ENCODE measurements at regions not wholly inside any gene's neighbourhood (a gene's known extent, or its start where the extent isn't known, plus 50 kb on each side); places are given as distances from the start of the nearest gene placed in this dataset.
"Not testable (repeated sequence)": the region's sequence is repeated elsewhere in the genome, so short reads cannot be mapped to it uniquely, and the experiment has no call there.

DNA sequence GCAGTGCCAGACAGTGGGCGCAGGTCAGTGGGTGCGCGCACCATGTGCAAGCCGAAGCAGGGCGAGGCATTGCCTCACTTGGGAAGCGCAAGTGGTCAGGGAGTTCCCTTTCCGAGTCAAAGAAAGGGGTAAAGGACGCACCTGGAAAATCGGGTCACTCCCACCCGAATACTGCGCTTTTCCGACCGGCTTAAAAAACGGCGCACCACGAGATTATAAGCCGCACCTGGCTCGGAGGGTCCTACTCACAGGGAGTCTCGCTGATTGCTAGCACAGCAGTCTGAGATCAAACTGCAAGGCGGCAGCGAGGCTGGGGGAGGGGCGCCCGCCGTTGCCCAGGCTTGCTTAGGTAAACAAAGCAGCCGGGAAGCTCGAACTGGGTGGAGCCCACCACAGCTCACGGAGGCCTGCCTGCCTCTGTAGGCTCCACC lies 77.9 kb downstream of the NR4A2 start:
- DNase-seq, result not testable (repeated sequence)

- no peak for DNase-seq
Measured at GRCh38 chr2:156253765-156254164, 78.8 kb downstream of the NR4A2 start.

- DNase-seq, result no peak
Measured at GRCh38 chr2:156242874-156243273, 89.6 kb downstream of the NR4A2 start.

DNA sequence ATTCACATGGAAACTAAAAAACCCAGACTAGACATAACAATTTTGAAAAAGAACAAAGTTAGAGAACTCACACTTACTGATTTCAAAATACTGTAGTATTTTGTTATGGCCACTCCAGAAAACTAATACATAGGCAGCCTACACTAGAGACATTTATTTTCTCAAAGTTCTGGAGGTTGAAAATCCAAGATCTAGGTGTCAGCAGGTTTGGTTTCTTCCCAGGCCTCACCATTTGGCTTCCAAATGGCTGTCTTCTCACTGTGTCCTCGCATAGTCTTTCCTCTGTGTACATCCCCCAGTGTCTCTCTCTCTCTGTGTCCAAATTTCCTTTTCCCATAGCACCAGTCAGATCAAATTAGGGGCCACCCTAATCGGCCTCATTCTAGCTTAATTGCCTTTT lies 95.0 kb downstream of the NR4A2 start:
- DNase-seq, result no peak

GRCh38 chr2:156229724-156230362 lies 102.7 kb downstream of the NR4A2 start:
- DNase-seq, result no peak

GRCh38 chr2:156223328-156223727 lies 109.2 kb downstream of the NR4A2 start:
- not testable (repeated sequence) for DNase-seq

DNA sequence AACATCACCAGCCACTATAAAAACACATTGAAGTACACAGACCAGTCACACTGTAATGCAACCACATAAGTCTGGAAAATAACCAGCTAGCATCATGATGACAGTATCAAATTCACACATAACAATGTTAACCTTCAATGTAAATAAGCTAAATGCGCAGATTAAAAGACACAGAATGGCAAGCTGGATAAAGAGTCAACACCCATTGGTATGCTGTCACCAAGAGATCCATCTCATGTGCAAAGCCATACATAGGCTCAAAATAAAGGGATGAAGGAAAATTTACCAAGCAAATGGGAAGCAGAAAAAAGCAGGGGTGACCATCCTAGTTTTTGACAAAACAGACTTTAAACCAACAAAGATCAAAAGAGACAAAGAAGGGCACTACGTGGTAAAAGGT lies 110.8 kb downstream of the NR4A2 start:
- no peak for DNase-seq

DNA sequence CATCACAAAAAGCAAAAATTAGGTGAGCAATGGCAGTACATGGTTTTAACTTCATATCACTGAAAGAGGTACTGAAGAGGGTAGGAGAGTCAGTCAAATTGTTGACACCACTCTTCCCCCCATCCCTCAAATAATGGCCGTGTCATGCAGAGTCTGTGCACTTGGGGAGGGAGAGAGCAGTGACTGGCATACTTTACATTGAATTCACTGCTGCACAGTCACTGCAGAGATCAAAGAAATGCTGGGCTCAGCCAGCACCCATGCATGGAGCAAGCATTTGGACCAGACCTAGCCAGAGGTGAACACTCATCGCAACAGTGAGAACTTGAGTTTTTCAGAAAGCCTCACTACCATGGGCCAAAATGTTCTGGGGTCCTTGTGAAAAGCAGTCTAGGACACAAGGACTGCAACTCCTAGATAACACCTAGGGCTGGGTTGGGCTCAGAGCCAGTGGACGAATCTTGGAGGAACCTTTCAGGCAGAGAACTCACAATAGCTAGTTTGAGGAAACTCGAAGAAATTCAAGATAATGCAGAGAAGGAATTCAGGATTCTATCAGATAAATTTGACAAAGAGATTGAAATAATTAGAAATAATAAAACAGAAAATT lies 112.9 kb downstream of the NR4A2 start:
- DNase-seq, result no peak

- no peak for DNase-seq
Measured at GRCh38 chr2:156215656-156216055, 116.9 kb downstream of the NR4A2 start.

GRCh38 chr2:156211318-156211717 lies 121.2 kb downstream of the NR4A2 start:
- DNase-seq, result no peak

DNA sequence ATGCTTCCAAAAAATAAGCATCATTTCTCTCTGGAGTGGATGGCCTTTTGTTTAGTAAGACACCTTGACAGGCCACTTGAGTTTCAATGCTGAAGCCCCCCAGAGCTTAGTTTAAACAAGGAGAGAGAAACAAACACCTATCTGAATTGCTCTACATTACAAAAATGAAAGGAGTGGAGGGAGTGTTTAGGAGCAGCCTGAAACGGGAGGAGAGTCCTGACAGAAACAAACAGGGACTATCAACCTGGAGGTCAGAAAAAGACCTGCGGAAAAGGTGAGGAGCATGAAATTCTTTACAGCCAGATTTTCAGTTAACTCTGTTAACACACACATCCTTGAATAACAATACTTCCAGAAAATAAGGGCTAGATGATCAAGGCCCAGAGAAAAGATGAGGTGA lies 126.2 kb downstream of the NR4A2 start:
- no peak for DNase-seq

GRCh38 chr2:156199588-156199987 lies 132.9 kb downstream of the NR4A2 start:
- no peak for DNase-seq

DNA sequence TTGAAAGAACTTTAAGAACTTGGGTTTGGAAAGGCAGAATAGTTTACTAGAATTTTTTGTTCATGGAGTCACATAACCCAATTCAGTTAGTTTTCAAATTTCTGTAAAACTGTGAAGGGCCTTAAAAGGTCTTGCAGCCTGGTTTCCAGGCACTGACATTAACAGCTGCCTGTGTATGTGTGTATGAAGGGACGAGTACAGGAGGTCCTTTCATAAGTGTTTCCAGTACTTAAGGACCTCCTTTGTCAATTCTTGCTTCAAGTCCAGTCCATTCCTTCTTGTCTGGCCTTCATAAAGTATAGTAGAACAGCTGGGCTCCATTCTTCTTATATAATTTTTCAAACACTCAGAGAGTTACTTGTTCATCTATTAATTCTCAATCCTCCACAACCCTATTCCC lies 136.5 kb downstream of the NR4A2 start:
- no peak for DNase-seq

DNA sequence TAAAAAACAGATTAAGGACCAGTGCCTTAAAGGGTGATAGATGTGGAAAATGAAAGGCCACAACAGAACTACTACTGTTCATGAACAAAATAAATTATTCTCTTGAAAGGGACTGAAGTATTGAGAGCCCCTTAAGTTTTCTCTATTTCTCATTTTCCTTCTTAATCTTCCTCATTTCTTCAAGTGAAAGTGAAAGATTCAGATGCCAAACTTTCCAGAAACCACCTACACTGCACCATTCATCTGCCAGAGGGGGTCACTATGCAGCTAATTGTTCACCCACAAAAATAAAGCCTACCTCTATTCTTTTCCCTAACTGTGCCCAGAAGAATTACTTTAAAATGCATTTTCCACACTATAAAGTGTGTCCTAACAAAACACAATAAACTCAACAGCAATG lies 140.1 kb downstream of the NR4A2 start:
- peak; percentile 17 to 48 (median 25) for DNase-seq

DNA sequence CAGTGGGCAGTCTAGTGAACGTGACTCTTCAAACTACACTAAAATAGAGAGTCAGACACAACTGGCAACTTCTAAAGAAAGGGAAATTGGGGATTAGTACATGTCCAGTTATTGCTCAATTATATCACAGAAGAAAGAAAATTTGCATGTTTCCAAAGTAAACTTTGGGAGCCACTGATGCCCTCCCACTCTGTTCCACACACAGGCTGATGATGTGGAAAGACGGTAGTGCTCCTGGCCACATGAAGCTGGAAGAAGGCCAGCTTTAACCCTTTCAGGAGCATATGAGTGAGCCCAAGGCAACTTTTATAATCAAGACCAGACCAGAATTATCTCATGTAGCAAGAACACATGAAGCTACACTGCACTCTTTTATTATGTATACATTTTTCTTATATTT lies 141.0 kb downstream of the NR4A2 start:
- DNase-seq, result peak in 2 of 3 donors; percentile 11 to 23

DNA sequence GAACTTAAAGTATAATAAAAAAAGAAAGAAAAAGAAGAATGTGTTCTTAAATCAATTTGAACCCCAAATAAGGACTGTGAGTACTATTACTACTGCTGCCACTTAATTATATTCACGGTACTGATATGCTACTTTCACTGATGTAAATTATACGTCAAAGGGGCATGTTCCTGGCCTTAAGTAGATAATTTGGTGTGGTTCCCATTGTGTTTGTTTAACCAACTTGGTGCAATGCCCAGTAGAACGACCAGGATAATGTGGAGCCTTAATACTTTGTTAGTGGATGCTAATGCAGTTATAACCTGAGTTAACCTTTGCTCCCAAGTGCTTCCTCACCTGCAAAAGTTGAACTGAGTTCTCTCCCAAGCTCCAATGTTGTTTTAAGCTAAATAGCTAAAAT lies 142.0 kb downstream of the NR4A2 start:
- DNase-seq, result no peak

DNA sequence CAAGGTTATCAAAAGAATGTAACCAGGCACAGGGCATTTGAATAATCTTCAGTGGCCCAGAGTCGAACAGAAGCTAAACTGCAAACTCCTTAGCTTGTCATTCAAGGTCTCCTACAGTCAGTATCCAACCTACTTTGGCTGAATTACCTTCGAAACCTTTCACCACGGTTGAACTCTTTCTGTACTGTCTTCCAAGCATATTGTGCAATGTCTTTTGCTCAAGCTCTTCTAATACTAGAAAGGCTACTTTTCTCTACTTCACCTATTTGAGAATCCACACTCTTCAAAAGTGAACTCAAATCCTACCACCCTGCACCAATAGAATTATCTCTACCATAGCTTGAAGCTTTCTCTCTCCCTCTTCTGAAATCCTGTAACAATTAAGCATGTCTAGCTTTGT lies 142.9 kb downstream of the NR4A2 start:
- DNase-seq, result no peak

- no peak for DNase-seq
Measured at GRCh38 chr2:156189143-156189542, 143.4 kb downstream of the NR4A2 start.

DNA sequence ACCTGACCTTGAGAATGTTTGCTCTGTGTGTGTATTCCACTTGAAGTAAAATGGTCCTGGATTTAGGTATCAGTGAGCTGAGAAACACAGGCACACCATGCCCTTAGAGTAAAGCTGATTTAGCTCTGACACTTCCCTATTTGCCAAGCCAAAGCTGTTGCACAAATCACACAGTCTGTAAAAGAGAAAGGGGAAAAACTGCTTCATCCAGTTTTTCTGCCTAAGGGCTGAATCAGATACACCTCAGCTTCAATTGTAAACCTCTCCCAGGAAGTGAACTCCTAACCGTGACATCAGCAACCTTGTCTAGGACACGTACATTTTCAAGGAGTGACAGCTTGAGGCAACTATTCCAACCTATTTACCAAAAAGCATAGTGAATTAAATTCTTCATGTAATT lies 150.4 kb downstream of the NR4A2 start:
- DNase-seq, result peak in 1 of 3 donors; percentile 13

DNA sequence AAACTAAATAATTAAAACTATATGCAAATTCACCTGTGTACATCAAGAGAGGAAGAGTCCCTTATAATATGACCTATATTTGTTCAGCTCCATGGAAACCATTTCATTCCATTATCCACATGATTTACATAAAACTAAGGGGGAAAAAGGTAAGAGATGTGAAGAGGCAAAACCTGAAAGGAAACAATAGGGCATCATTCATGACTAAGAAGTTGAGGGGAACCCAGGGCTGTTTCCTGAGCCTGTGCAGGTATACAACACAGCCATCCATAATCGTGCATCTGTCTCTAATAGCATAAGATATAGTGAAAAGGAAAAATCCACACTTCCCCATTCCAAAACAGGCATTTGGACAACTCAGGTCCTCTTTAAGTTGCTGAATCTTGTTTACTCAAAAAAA lies 151.3 kb downstream of the NR4A2 start:
- no peak for DNase-seq

DNA sequence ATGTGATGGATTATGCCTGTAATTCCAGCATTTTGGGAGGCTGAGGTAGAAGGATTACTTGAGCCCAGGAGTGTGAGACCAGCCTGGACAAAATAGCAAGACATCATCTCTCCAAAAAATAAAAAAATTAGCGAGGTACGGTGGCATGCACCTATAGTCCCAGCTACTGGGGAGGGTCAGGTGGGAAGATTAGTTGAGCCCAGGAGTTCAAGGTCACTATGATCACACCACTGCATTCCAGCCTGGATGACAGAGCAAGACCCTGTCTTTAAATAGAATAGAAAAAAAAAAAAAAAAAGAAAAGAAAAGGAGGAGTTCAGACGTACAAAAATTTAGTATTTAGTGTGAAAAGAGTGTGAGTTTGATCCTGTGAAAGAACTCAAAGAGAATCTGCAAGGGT lies 154.9 kb downstream of the NR4A2 start:
- DNase-seq, result no peak

DNA sequence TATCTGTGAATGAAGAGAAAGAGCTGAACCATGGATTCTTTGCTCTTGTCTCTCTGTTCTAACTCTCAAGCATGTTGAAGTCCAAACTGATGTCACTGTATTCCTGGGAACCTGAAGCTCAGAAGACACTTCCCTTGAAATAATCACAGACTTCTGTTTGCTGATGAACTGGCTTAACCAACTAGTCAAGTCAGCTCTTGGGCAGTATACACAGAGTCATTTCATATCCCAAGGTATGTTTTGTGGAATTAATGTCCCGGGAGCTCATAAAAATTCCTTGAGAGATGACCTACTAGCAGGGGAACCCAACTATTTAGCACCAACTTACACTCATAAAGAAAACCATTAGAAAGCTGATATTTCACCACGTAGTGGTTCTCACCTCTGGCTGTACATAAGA lies 156.6 kb downstream of the NR4A2 start:
- no peak for DNase-seq

DNA sequence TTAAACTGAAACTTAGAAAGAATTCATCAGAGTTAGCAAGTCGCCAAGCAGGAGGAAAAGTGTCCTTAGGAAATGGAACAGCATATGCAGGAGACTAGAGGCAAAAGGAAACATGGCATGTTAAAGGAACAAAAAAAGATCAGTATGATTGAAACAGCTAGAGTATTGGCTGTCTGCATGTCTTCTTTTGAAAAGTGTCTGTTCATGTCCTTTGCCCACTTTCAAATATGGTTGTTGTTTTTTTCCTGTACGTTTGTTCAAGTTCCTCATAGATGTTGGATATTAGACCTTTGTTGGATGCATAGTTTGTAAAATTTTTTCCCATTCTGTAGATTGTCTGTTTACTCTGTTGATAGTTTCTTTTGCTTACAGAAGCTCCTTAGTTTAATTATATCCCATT lies 161.6 kb downstream of the NR4A2 start:
- DNase-seq, result no peak

DNA sequence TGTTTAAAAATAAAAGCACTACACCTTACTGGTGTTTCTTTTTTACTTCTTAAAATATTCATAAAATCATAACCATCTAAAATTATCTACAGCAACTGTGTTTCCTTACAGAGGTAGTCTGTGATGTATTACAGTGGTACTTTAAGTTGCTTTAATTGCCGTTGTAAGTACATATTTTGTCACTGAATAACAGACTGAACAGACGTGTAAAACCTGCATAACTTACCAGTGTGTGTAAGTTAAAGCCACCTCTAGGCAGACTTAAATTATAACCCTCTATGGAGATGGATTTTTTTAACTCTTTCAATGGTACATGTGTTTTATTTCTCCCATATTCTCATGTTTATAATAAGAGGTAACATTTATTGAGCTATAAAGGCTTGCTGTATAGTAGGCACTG lies 166.8 kb downstream of the NR4A2 start:
- no peak for DNase-seq

DNA sequence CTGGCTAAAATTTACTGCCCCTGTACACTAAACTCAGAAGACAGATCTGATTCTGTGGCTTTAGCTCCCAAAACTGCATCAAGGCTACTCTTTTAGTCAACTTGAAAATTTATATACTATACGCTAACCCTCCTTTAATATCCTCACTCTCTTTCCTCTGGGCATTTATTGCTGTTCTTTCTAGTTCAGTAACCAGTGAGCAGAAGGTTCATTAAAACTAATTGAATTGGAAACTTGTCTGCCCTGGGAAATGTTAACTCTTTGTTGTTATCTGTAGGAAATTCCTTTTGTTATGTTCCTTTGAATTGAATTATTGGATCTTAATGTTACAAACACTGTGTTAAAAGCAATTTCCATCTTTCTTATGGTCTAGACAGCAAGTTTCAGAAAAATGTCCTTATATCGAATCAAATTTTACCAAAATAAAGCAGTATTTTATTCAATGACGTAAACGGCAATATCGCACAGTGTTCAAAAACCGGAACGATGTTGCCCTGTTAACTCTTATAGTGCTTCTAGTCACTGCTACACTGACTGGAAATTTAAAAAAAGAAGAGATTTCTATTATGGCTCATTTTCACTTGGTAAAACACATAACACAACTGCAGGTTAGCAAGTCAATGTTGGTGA lies 168.3 kb downstream of the NR4A2 start:
- DNase-seq, result no peak
